GM19099 (cell line): ENCODE measurements at regions not wholly inside any gene's neighbourhood (a gene's known extent, or its start where the extent isn't known, plus 50 kb on each side); places are given as distances from the start of the nearest gene placed in this dataset.

Experiments
- POLR2A ChIP-seq: IDR thresholded peaks from 3 replicates; pipeline ENCODE4 v1.6.1; 2011; ENCODE audit warnings: low read depth; ENCODE audit not compliant: insufficient read length; ENCODE audit errors: extremely low read depth

DNA sequence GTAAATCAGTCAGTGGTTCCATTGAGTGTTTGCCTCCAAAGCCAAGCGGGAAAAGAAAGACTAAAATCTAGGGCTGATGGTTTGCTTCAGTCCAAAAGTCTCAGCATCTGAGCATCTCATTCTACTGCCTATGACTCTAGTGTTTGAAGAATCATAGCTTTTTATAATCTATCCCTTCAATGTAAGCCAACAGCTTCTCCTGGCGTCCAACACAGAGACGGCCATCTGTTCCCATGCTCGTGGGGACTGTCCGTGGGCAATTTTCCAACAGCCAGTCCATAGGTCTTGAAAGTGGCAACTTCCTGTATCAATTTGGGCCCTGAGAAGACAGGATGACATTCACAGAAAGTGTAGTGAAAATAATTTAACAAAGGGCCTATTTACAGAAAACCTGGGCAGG is 544.4 kb upstream of the TMEM132C start:
- TF ChIP-seq POLR2A: no peak

DNA sequence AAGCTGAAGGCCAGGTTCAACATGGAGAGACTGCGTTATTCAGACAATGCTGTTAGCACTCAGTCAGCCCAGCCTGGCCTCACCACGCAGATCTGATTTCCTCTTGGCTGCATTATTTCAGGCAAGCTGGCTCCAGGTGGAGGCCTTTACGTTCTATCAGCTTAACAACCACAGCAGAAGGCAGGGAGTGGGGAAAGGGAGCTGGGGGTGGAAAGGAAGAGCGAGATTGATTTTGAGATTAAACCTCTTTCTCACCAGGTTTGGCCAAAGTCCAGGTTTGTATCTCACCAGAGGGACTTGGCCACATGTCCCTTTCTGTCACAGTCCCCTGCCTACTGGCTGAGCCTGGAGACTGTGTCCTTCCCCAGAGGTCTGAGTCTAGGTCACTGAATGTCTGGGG is 543.7 kb upstream of the TMEM132C start:
- TF ChIP-seq POLR2A: no peak

GRCh38 chr12:127726671-127727315 is 540.2 kb upstream of the TMEM132C start:
- no peak for TF ChIP-seq POLR2A

GRCh38 chr12:127728285-127728684 is 538.7 kb upstream of the TMEM132C start:
- no peak for TF ChIP-seq POLR2A

DNA sequence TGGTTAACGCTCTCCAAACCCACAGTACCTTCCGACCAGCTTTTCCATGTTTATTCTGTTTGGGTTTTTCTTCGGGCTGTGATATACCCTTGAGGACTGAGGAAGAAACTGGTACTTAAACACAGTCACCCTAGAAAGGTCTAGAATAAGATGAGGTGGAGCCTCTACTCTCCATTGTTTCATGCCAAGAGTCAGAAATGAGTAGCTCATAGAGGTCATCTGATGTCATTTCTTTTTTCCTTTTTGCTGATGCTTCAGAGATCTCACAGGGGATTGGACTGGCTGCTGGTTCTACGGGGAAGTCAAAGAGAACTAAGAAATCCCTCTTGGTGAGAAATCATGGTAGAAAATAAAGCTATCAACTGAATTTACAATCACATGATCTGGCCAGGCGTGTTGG is 538.2 kb upstream of the TMEM132C start:
- TF ChIP-seq POLR2A: no peak

DNA sequence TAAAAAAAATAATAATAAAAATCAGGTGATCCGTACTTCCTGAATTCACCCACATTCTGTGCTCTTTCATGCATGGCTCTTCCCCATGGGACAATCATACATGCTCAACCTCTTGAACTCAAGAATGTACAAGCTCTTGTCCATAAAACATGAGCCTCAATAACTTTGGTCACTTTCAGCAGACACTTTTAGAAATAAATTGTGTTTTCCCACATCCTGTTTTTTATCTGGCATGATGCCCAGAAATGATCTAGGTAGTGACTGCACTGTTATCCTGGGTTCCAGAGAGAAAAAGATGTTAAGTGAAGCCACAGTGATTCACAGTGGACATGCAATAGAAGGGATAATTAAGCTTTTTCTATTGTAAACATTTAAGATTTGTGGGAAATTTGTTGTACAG is 537.6 kb upstream of the TMEM132C start:
- TF ChIP-seq POLR2A: no peak

GRCh38 chr12:127731657-127732056 is 535.3 kb upstream of the TMEM132C start:
- no peak for TF ChIP-seq POLR2A

DNA sequence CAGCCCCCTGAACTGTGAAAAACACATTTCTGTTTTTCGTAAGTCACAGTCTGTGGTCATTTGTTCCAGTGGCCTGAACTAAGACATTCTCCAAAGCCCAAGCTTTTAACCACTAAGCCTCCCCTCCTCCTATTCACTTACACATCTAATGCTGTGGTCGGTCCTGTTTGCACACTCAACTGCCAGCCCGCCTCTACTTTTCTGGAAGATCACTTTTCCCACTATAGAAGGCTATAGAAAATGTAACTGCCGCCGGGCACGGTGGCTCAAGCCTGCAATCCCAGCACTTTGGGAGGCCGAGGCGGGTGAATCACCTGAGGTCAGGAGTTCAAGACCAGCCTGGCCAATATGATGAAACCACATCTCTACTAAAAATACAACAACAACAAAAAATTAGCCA is 524.7 kb upstream of the TMEM132C start:
- no peak for TF ChIP-seq POLR2A

- no peak for TF ChIP-seq POLR2A
Measured at GRCh38 chr12:127745469-127746212, 521.3 kb upstream of the TMEM132C start.

DNA sequence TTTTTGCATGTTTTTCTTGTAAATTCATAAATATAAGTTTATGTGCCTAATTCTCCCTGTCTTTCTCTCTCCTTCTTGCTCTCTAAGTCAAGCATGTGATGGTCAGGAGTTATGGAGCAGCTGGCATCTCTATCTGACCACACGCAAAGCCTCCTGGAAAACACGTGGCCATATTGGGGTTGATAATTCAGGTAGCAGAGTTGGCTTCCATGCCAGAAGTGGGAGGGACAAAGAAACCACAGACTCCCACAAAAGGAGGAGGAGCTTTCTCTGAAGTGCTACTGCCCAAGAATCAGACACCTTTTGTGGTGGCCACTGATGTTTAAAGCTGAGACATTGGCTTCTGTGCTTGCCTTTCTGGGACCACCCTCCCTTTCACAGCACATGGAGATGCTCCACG is 517.6 kb upstream of the TMEM132C start:
- TF ChIP-seq POLR2A: no peak

- TF ChIP-seq POLR2A: no peak
Measured at GRCh38 chr12:127750076-127750840, 516.7 kb upstream of the TMEM132C start.

- no peak for TF ChIP-seq POLR2A
Measured at GRCh38 chr12:127752802-127753201, 514.2 kb upstream of the TMEM132C start.

DNA sequence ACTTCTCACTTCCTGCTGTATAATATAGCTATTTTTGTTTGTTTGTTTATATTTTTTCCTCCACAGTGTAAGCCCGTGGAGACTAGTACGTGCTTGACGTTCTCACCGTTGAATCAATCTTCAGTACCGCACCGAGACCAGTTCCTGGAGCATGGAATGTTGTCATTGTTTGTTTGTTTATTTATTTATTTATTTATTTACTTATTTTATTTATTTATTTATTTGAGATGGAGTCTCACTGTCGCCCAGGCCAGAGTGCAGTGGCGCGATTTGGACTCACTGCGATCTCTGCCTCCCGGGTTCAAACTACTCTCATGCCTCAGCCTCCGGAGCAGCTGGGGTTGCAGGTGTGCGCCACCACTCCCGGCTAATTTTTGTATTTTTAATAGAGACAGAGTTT is 506.6 kb upstream of the TMEM132C start:
- TF ChIP-seq POLR2A: no peak

- no peak for TF ChIP-seq POLR2A
Measured at GRCh38 chr12:127760996-127761395, 506.0 kb upstream of the TMEM132C start.

DNA sequence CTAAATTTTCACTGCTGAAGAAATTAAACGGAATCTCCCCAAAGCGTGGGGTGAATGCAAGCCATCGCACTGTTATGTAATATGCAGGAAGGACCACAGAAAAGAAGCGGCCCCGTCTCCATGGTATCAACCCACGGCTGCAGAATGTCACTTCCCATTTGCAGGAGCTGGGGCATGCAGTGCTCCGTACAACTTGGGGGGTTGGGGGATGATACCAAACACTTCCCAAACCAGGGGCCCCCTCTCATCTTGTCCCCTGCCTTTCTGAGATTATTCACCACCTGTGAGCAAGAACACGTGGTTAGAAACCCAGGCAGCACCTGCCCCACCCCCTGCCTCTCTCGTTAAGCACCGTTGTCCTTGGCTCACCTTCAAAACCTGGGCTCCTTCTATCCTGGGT is 505.1 kb upstream of the TMEM132C start:
- TF ChIP-seq POLR2A: no peak

DNA sequence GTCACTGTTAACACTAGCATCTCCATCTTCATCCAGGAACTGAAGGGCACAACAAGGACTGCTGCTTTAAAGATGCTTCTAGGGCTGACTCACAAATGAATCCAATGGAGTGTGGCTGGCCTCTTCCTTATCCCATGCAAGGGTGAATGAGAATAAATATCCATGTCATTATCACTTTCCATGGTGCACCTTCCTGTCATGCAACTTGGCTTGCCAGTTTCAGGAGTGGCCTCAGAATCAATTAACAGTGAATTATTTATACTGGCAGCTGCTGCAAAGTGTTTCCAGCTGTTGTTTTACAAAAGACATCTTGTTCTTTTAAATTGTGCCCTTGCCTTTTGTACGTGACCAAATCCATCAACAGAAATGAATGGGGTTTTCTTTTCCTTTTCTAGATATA is 499.3 kb upstream of the TMEM132C start:
- no peak for TF ChIP-seq POLR2A
